GM18873 (cell line): ENCODE measurements at regions not wholly inside any gene's neighbourhood (a gene's known extent, or its start where the extent isn't known, plus 50 kb on each side); places are given as distances from the start of the nearest gene placed in this dataset.
"Not testable (repeated sequence)": the region's sequence is repeated elsewhere in the genome, so short reads cannot be mapped to it uniquely, and the experiment has no call there.

ENCODE experiments used
- ATAC-seq: cut with Tn5 transposase; IDR thresholded peaks from one replicate; pipeline ENCODE4 v1.9.1; 2021; ENCODE audit warnings: mild to moderate bottlenecking, moderate library complexity, moderate number of reproducible peaks; ENCODE audit not compliant: unreplicated experiment, low FRiP score

GRCh38 chr10:56441337-56441736, 80.3 kb upstream of the ZWINT start:
- ATAC-seq, result not testable (repeated sequence)
